ENCODE measurements at regions not wholly inside any gene's neighbourhood (a gene's known extent, or its start where the extent isn't known, plus 50 kb on each side); places are given as distances from the start of the nearest gene placed in this dataset.
"Not testable (repeated sequence)": the region's sequence is repeated elsewhere in the genome, so short reads cannot be mapped to it uniquely, and the experiment has no call there.

GRCh38 chr5:158514319-158514985 lies 585.3 kb downstream of the EBF1 start:
- DNase-seq, result no peak

GRCh38 chr5:158513490-158514318 lies 586.0 kb downstream of the EBF1 start:
- DNase-seq, result peak; percentile 15

- DNase-seq, result no peak
Measured at GRCh38 chr5:158511454-158511853, 588.3 kb downstream of the EBF1 start.

- DNase-seq, result no peak
Measured at GRCh38 chr5:158510479-158510878, 589.2 kb downstream of the EBF1 start.

- DNase-seq, result no peak
Measured at GRCh38 chr5:158506648-158507047, 593.1 kb downstream of the EBF1 start.

GRCh38 chr5:158502686-158503085 lies 597.0 kb downstream of the EBF1 start:
- DNase-seq, result no peak

- DNase-seq, result no peak
Measured at GRCh38 chr5:158499892-158500418, 599.8 kb downstream of the EBF1 start.

- no peak for DNase-seq
Measured at GRCh38 chr5:158499075-158499891, 600.4 kb downstream of the EBF1 start.

GRCh38 chr5:158496624-158497023 lies 603.1 kb downstream of the EBF1 start:
- DNase-seq, result no peak

- no peak for DNase-seq
Measured at GRCh38 chr5:158494541-158494940, 605.2 kb downstream of the EBF1 start.

GRCh38 chr5:158494044-158494443 lies 605.7 kb downstream of the EBF1 start:
- not testable (repeated sequence) for DNase-seq

GRCh38 chr5:158492841-158493242 lies 606.9 kb downstream of the EBF1 start:
- no peak for DNase-seq

GRCh38 chr5:158492136-158492535 lies 607.6 kb downstream of the EBF1 start:
- no peak for DNase-seq

GRCh38 chr5:158487664-158488063 lies 612.1 kb downstream of the EBF1 start:
- no peak for DNase-seq

- DNase-seq, result no peak
Measured at GRCh38 chr5:158487156-158487555, 612.6 kb downstream of the EBF1 start.

- no peak for DNase-seq
Measured at GRCh38 chr5:158486566-158486965, 613.1 kb downstream of the EBF1 start.

- no peak for DNase-seq
Measured at GRCh38 chr5:158485604-158486081, 614.1 kb downstream of the EBF1 start.

- no peak for DNase-seq
Measured at GRCh38 chr5:158485047-158485446, 614.7 kb downstream of the EBF1 start.

GRCh38 chr5:158484150-158484549 lies 615.6 kb downstream of the EBF1 start:
- no peak for DNase-seq

- no peak for DNase-seq
Measured at GRCh38 chr5:158483281-158483860, 616.3 kb downstream of the EBF1 start.

- no peak for DNase-seq
Measured at GRCh38 chr5:158482125-158482524, 617.6 kb downstream of the EBF1 start.

- DNase-seq, result no peak
Measured at GRCh38 chr5:158478139-158478538, 619.2 kb upstream of the CLINT1 start.

- DNase-seq, result no peak
Measured at GRCh38 chr5:158477214-158477613, 618.3 kb upstream of the CLINT1 start.

Data from activated CD4-positive, alpha-beta T cell treated with anti-CD3 and anti-CD28 coated beads, Interleukin-2, Interleukin-6, amounts not matched to agents 100 ng/mL and 50 ng/mL, durations not matched to agents 16 hours and 8 hours (primary cell).